CD4-positive, alpha-beta T cell treated with Interleukin-21 for 1 hour (primary cell): ENCODE measurements at regions not wholly inside any gene's neighbourhood (a gene's known extent, or its start where the extent isn't known, plus 50 kb on each side); places are given as distances from the start of the nearest gene placed in this dataset.

Experiments used
- DNase-seq: peaks from one replicate; pipeline ENCODE4 v3.0.0-alpha.2; 2020

DNA sequence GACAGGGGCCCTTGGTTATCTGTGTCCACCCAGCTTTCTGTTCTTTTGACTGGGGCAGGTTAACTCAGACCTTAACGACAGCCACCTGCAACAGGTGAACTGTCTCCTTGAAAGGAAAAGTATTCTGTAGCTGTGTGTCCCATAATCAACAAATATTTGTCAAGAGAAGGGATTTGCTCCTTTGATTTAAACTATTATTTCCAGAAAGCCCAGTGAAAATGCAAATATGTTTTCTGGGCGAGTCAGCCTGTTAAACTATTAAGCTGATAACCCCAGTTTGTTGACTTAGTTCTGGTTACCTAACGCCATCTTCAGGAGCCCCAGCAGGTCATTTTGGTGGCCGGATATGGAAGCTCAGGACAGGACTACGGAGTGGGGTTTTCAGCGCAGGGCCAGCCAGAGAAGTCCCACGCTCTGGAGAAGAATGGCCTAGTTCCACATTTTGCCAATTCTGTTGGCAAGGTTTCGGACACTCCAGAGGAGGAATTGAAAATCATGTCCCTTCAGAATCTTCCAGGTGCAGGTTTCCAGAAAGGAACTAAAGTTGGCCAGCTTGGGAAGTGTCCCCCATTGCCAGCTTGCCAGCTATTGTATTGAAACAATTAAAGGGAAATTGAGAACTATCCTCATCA is 54.5 kb downstream of the ADRA2A start:
- no peak for DNase-seq

GRCh38 chr10:111137007-111137406 is 60.2 kb downstream of the ADRA2A start:
- no peak for DNase-seq

- DNase-seq, result no peak
These were observed 60.8 kb downstream of the ADRA2A start for GRCh38 chr10:111137587-111137986.

- DNase-seq, result no peak
These were observed 61.7 kb downstream of the ADRA2A start for GRCh38 chr10:111138544-111138943.

GRCh38 chr10:111139567-111139966 is 62.7 kb downstream of the ADRA2A start:
- DNase-seq, result no peak

DNA sequence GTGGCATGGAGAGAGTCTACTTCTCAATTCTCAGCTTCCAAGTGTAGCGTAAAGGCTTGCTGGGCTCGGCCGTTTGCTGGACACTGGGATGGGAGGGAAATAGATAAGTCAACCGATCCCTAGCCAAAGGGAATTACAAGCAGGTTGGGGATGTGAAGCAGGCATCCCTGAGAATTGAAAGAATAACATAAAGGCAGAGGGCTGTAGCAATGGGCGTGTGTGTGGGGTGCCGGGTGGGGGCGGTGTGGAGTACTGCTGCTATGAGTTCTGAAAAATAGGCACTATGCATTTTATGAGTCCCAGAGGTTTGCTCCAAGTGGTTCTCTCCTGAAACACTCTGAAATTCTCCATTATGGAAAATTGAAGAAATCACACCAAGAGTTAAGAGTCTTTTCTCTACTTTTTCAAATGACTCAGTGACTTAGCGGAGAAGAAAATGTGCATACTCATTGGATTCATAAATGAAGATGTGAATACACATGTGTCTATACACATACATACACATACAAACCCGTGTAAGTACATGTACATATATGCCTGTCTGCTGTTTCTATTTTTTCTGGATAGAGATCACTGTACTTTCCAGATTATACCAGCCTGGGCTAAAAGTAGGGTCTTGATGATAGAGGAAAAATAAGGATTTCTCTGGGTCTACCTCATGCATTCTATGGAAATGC is 65.4 kb downstream of the ADRA2A start:
- DNase-seq, result no peak

DNA sequence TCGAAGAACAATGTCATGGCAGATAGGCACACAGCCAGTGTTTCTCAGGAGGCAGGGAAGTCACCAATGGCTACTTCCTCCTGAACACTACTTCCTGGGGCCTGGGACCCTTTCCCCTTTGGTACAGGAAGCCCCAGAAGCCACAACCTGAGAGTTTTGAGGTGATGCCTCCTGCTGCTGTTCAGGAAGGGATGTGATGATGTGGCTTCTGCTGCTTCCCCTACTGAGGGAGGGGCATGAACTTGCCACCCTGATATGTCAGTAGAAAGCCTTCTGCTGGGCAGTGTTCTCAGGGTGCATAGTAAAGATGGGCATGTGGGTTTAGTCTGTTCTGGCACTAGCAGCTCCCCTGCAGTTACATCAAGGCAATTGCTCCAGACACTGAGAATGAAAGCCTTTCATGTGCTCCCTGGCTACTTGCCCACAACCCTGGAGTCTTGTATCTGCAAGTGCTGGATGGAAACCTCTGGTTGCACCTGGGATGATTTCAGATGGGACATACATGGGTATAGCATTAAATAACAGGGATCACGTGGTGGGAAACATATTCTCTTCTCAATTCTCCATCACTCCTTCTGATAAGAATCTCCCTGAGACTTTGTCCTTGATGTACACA is 69.3 kb downstream of the ADRA2A start:
- DNase-seq, result no peak

GRCh38 chr10:111148025-111148424 is 71.2 kb downstream of the ADRA2A start:
- no peak for DNase-seq

- no peak for DNase-seq
These were observed 71.6 kb downstream of the ADRA2A start for GRCh38 chr10:111148440-111148839.

DNA sequence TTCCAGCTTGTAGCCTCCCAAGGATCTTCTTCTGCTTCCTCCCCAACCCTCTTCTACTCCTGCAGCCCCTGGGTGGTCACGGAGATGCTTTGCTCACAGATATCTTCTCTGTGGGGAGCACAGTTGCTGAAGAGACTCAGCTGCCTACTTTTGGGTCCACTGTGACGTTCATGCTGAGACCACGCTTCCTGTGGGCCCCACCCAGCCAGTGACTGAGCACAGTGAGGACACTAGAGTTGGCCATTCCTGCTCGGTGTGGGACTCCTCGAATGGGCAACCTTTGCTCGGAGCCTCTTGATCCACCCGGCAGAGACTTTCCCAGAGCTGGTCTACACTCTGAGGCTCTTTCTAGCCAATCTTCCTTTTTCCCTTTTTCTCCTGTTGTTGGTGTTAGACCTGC is 73.9 kb downstream of the ADRA2A start:
- no peak for DNase-seq

DNA sequence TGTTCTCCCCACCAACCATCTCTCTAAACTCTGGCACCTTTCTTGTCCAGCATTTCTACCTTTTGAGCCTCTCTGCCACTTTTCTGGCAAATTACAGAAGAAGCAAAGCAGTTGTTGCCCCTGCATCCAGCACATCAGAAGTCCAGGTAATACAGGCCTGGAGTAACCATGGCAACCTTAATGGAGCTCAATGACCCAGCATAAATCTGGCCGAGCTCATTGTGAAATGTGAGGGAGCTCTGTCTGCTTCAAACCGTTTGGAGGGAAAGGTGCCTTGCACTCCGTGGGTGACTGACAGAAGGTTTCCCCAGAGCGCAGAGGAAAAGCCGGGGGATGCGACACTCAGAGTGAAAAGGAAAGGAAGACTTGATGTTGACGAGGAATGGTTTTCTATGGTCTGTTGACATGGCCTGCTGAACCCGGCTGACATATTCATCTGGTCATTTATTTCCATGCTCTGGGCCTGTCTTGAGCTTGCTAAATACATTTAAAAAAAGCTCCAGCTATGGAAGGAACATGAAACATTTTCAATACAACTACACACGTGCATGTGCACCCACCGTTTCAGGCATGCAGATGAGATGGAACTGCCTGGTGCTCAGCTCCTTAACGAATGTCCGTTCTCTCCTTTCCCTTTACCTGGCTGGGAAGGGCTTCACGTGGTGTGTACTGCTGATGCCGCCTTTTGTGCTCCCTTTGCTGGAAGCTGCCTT is 74.9 kb downstream of the ADRA2A start:
- no peak for DNase-seq

DNA sequence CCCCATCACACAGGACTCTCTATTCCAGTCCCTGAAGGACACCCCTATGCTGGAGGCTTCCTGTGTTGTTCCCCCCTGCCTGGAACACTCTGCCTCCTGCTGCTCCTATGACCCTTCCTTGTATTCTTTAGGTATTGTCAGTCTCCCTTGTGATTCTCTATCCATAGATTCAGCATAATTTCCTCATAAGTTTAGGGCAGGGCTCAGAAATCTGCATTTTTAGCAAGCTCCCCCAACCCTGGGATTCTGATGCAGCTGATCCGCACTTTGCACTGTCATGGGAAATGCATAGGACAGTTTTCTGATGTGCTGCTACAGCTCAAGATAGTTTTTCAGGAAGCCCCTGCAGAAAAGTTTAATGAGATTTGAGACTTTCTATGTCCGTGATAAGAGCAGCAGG is 79.9 kb downstream of the ADRA2A start:
- no peak for DNase-seq

DNA sequence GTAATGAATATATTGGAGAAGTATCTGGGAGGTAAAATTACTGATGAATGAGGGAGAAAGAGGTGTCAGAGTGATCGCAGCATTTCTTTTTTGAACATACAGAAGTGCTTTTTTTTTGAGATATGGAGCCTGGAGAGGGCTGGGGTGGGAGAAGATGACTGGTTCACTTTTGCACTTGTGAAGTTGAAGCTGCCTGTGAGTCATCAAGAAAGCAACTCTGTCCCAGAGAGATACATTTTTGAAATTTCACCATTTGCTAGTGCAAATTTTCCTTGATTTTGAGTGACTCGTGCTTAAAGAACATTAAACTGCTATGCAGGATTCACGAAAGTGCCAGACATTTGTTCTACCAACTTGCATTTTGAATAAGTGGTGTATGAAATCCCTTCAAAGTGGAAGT is 81.8 kb downstream of the ADRA2A start:
- DNase-seq, result no peak

- no peak for DNase-seq
These were observed 84.5 kb downstream of the ADRA2A start for GRCh38 chr10:111161109-111161874.

- DNase-seq, result no peak
These were observed 94.4 kb downstream of the ADRA2A start for GRCh38 chr10:111171183-111171582.

DNA sequence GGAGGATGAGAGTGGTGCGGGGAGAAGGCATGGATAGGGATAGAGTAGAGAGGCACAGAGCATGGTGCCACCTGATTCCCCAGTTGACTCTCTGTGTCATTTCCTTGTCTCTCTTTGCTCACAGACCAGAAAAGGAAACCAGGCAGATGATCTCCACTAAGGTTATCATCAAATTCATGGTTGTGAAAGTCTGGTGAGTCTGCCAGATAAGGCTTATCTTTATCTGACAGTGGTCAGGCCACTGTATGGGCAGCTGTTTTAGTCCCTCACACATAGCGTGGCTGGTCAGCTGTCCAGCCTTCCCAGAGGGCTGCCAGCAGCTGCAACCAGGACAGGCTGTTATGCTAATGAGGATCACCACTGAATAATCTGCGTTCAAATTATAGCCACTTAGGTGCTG is 99.0 kb downstream of the ADRA2A start:
- no peak for DNase-seq

- DNase-seq, result no peak
These were observed 100.5 kb downstream of the ADRA2A start for GRCh38 chr10:111177379-111177778.

- DNase-seq, result no peak
These were observed 102.7 kb downstream of the ADRA2A start for GRCh38 chr10:111179514-111179913.

- DNase-seq, result no peak
These were observed 109.5 kb downstream of the ADRA2A start for GRCh38 chr10:111186358-111186757.

GRCh38 chr10:111187096-111187495 is 110.3 kb downstream of the ADRA2A start:
- DNase-seq, result no peak

DNA sequence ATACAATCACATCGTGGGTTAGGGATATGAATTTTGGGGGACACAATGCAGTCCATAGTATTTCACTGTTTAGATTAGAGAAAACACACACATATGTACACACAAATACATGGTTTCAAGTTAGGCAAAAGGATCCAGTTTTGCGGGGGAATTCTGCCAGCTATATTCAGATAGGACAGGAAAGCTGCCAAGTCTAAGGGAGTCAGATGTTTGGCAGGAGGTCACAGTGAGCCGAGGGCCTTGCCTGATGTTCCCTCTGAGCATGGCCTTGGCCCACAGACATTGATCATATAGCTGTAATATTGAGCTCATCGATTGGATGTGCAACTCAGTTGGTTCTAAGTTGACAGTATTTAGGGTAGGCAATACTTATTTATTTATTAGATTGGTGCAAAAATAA is 122.8 kb downstream of the ADRA2A start:
- DNase-seq, result no peak

DNA sequence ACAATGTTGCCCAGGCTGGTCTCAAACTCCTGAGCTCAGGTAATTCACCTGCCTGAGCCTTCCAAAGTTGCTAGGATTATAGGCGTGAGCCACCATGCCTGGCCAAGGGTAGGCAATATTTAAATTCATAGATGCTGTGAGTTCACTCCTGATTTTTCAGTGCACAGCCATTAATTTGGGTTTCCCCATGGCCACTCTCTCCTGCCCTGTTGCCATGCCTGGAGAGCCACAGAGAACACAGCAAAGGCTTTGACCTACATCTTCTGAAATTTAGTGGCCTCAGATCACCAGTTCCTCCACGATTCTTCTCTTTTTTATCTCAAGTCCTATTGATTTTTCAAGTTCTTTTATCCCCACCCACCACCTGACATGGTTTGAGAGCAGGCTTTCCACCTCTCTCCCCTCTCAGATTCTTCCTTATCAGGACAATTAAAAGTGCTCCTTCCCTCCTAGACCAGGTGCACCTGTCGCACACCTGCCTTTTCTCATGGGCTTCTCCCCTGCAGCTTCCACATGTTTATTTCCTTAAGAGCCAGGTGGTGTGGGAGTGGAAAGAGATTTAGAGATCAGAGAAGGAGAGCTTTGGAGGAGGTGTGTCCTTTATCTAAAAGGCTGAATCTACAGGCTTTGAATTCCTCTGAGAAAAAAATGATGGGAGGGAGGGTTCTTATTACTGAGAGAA is 123.8 kb downstream of the ADRA2A start:
- DNase-seq, result no peak
